Thymus (tissue), 11 donors: ENCODE measurements at regions not wholly inside any gene's neighbourhood (a gene's known extent, or its start where the extent isn't known, plus 50 kb on each side); places are given as distances from the start of the nearest gene placed in this dataset.

Source experiments
- DNase-seq, 9 donors: peaks; one replicate each; pipeline ENCODE4 v3.0.0-alpha.2; 2013; ENCODE audit warnings: low spot score in 9 of 9, low read depth in 6 of 9, missing footprints in 1 of 9
- H3K27ac ChIP-seq, 2 donors: one replicate each; pipeline ENCODE4 v1.5.1; 2013; ENCODE audit warnings: control low read depth in 1 of 2, low read depth in 1 of 2, low read length in 1 of 2, mild to moderate bottlenecking in 1 of 2, moderate library complexity in 1 of 2
- H3K27me3 ChIP-seq, 2 donors: one replicate each; pipeline ENCODE4 v1.5.1; 2013; ENCODE audit warnings: low read length in 1 of 2; ENCODE audit not compliant: control insufficient read depth in 2 of 2, insufficient read depth in 1 of 2
- H3K36me3 ChIP-seq, 2 donors: one replicate each; pipeline ENCODE4 v1.5.1; 2013; ENCODE audit warnings: low read length in 1 of 2, mild to moderate bottlenecking in 1 of 2, moderate library complexity in 1 of 2; ENCODE audit not compliant: control insufficient read depth in 2 of 2, insufficient read depth in 2 of 2
- H3K4me1 ChIP-seq, 2 donors: one replicate each; pipeline ENCODE4 v1.5.1; 2013; ENCODE audit warnings: low read length in 2 of 2; ENCODE audit not compliant: control insufficient read depth in 2 of 2, insufficient read depth in 2 of 2
- H3K4me3 ChIP-seq, 2 donors: one replicate each; pipeline ENCODE4 v1.5.1; 2013; ENCODE audit warnings: low read length in 2 of 2, control low read depth in 1 of 2, mild to moderate bottlenecking in 1 of 2
- H3K9me3 ChIP-seq, 2 donors: one replicate each; pipeline ENCODE4 v1.5.1; 2013; ENCODE audit warnings: low read length in 1 of 2, mild to moderate bottlenecking in 1 of 2; ENCODE audit not compliant: control insufficient read depth in 2 of 2, insufficient read depth in 1 of 2
- WGBS: extraction: QIAGEN DNeasy Blood & Tissue Kit; methylation state at CpG from one replicate; pipeline ENCODE4 v1.1.7; 2013; 5-methylcytosine and 5-hydroxymethylcytosine counted together
- donor health status: healthy.

DNA sequence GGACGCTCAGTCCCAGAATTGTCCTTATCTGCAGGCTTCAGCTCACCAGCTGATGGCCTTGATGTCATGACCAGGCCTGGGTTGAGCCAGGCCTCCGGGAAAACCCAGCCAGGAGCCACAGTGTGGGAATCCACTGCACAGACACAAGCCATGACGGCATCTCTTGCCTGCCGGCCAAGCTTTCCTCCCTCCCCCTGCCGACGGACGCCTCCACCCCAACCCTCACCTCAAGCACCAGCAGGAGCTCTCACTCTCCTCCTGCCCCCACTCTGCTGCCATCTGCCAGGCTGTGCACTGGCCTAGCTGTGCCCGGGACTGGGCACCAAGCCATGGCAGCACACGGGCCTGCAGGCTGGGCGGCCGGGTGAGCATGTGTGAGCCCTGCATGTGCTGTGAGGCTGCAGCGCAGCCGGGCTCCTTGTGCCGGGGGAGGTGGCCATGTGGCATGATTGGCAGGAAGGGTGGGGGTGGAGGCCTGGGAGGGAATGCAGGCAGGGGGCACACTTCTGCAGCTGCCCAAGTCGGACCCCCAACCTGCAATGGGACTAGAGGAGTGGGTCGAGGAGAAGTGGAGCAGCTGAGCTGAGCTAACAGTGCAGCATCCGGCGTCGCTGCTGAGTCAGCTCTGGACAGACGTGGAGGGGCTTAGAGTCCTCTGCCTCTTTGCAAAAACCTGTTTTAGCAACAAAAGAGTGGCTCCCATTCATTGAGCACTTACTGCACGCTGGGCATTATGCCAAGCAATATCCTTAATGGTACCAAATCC is 268.5 kb downstream of the CBLN1 start:
- Histone ChIP-seq H3K9me3 (no peaks in the 10 kb centered on the region), H3K4me3 (no peak overlapping the region), H3K27ac (no peak overlapping the region), H3K36me3 (no peaks in the 10 kb centered on the region), H3K4me1 (no peaks in the 10 kb centered on the region), H3K27me3 (no peaks in the 10 kb centered on the region)
- no peak for DNase-seq
- 78% methylated on average over 21 of the region's 21 CpGs for WGBS

DNA sequence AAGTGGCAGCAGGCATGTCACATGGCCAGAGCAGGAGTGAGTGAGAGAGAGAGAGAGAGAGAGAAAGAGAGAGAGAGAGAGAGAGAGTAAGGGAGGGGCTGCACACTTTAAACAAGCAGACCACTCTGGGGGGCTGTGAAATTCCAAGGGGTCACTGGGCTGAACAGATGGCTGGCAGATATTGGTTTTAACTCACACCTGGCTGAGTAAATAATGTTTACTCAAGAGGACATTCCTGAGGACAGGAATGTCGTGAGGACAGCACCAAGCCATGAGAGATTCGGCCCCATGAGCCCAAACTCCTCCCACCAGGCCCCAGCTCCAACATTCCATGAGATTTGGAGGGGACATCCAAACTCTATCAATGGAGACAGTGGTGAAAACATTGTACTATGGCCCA is 269.7 kb downstream of the CBLN1 start:
- no peak for DNase-seq
- Histone ChIP-seq H3K9me3 (no peaks in the 10 kb centered on the region), H3K27me3 (no peaks in the 10 kb centered on the region), H3K4me3 (no peak overlapping the region), H3K36me3 (no peaks in the 10 kb centered on the region), H3K27ac (no peak overlapping the region), H3K4me1 (no peaks in the 10 kb centered on the region)
- WGBS: 34% methylated on average over 2 of the region's 2 CpGs

DNA sequence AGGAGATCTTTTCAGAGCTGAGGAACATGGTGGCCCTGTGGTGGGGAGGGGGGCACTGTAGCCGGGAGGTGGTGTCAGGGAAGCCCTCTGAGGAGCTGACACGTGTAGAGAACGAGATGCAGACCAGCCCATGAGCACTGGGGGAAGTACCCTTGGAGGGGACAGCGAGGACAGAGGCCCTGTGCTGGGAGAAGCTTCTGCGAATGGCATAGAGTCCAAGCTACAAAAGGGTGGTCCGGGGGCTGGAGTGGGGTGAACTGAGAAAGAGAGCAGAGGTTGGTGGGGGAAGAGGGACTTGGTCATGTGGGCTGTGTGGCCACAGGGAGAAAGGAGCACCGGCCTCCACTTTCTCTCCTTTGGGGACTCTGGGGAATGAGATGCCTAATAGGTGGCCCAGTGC is 270.8 kb downstream of the CBLN1 start:
- WGBS: 86% methylated on average over 7 of the region's 7 CpGs
- Histone ChIP-seq H3K4me1 (no peaks in the 10 kb centered on the region), H3K36me3 (no peaks in the 10 kb centered on the region), H3K27ac (no peak overlapping the region), H3K4me3 (no peak overlapping the region), H3K27me3 (no peaks in the 10 kb centered on the region), H3K9me3 (no peaks in the 10 kb centered on the region)
- no peak for DNase-seq

DNA sequence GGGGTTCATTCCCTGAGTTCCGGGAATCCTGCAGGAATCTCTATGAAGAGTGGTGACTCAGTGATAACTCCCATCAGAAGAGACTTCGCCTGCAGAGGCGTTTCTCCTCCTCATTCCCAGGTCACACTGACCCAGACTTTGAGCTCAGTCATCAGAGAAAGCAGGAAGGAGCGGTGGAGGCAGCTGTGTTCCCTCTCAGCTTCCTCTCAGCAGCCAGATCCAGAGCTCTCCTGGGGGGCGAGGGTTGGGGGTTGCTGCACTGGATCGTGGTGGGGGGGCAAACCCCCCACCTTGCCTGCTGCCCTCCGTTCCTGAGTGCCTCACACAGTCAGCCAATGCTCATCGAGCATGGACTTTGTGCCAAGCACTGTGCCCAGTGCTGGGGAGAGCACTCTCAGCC is 271.2 kb downstream of the CBLN1 start:
- DNase-seq: no peak
- no peaks in the 10 kb centered on the region for H3K27me3 ChIP-seq
- no peaks in the 10 kb centered on the region for H3K36me3 ChIP-seq
- no peak overlapping the region for H3K27ac ChIP-seq
- no peaks in the 10 kb centered on the region for H3K4me1 ChIP-seq
- 77% methylated on average over 8 of the region's 8 CpGs for WGBS
- no peak overlapping the region for H3K4me3 ChIP-seq
- no peaks in the 10 kb centered on the region for H3K9me3 ChIP-seq

DNA sequence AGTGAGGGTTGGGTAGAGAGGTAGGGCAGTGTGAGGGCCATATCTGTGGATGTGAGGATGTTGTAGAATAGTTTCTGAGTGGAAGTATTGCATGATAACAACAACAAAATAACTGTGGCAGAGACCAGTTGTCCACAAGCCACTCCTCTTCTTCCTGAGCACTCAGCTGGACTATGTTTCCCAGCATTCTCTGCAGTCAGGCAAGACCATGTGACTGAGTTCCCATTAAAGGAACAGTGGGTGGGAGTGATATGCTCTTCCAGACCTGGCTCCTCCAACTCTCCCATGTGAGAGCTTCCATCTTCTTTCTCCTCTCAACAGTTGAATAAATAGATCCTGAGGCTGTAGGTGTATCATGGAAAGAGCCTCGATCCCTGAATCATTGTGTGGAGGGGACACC is 272.4 kb downstream of the CBLN1 start:
- H3K36me3 ChIP-seq: no peaks in the 10 kb centered on the region
- WGBS: 86% methylated on average over 1 of the region's 1 CpG
- no peaks in the 10 kb centered on the region for H3K4me1 ChIP-seq
- DNase-seq: no peak
- no peak overlapping the region for H3K4me3 ChIP-seq
- H3K9me3 ChIP-seq: no peaks in the 10 kb centered on the region
- H3K27ac ChIP-seq: no peak overlapping the region
- H3K27me3 ChIP-seq: no peaks in the 10 kb centered on the region

DNA sequence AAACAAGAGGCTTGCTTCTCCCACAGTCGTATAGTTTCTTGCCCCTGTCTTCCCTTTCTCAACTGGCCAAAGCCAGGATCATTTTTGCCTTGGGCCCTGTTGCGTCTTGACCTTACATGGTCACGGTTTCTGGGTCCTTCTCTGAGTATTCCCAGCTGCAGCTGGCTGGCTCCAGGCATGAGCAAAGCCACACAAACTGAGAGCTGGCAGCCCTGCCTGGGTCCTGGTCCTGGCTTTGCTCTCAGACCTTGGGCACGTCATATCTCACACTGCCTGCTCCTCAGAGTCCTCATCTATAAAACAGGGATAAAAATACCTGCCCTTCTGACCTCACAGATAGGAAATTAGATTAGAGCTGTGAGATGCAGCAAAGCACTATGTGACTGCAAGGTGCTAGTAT is 277.6 kb downstream of the CBLN1 start:
- no peaks in the 10 kb centered on the region for H3K27me3 ChIP-seq
- H3K36me3 ChIP-seq: no peaks in the 10 kb centered on the region
- 78% methylated on average over 4 of the region's 4 CpGs for WGBS
- no peak overlapping the region for H3K27ac ChIP-seq
- no peaks in the 10 kb centered on the region for H3K4me1 ChIP-seq
- H3K9me3 ChIP-seq: no peaks in the 10 kb centered on the region
- DNase-seq: no peak
- no peak overlapping the region for H3K4me3 ChIP-seq

DNA sequence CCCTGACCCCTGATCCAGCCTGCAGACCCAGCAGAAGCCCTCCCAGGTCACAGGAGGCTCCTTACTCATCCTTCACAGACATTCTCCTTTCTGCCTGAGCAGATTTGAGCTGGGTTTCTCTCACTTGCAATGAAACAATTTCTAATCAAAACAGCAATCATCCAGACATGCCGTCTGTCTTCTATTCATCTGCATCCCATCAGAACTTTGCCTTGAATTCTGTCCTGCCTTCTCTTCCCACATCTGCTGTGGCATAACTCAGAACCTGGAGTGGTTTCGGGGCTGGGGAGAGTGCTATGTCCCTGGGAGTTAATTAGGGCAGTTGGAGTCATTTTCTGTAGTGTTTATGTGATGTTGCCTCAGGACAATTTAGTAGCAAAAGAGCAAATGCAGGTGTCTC is 278.6 kb downstream of the CBLN1 start:
- no peak overlapping the region for H3K4me3 ChIP-seq
- no peaks in the 10 kb centered on the region for H3K27me3 ChIP-seq
- no peaks in the 10 kb centered on the region for H3K4me1 ChIP-seq
- WGBS: 86% methylated on average over 2 of the region's 2 CpGs
- no peaks in the 10 kb centered on the region for H3K36me3 ChIP-seq
- H3K27ac ChIP-seq: no peak overlapping the region
- no peak for DNase-seq
- no peaks in the 10 kb centered on the region for H3K9me3 ChIP-seq

DNA sequence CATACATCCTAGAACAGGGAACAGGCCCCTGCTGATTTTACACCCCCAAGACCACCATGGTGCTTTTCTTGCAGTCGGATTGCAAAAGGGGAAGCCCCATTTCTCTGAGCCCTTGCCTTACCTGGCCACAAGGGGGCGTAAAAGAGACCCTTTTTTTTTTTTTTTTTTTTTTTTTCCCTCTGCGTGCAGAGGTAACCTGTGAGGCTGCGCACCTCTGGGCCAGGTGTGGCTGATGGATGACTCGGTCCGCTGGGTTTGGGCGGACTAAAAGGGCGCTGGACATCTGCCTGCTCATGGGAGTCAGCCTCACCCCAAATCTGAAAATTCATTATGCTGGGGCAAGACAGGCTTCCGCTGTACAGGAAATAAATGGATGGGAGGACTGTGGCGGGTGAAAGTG is 281.0 kb downstream of the CBLN1 start:
- Histone ChIP-seq H3K4me1 (no peaks in the 10 kb centered on the region), H3K9me3 (no peaks in the 10 kb centered on the region), H3K4me3 (no peak overlapping the region), H3K27ac (no peak overlapping the region), H3K27me3 (no peaks in the 10 kb centered on the region), H3K36me3 (no peaks in the 10 kb centered on the region)
- peak in 3 of 9 donors; percentile 0 to 4 (median 4) for DNase-seq
- 24% methylated on average over 10 of the region's 10 CpGs for WGBS

DNA sequence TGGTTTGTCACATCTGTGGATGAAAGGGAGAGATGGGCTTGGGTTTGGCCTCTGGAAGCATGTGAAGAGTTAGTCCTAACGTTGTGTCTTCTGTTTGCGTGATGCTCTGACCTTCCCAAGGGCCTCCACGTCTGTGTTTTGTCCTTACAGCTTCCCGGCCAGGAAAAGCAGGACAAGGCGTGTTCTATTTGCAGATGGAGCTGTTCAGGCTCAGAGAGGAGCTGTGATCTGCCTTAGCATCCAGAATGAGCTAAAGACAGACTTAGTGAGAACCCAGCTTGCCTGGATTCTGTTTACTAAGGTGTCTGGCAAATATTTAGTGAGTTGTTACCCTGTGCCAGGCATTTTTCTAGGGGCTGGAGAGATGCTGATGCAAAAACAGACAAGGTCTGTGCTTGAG is 282.1 kb downstream of the CBLN1 start:
- 51% methylated on average over 5 of the region's 5 CpGs for WGBS

More for the DNA sequence above, 282.1 kb downstream of the CBLN1 start:
- Histone ChIP-seq H3K4me1 (no peaks in the 10 kb centered on the region), H3K36me3 (no peaks in the 10 kb centered on the region), H3K9me3 (no peaks in the 10 kb centered on the region), H3K27ac (no peak overlapping the region), H3K4me3 (no peak overlapping the region), H3K27me3 (no peaks in the 10 kb centered on the region)
- no peak for DNase-seq
